Fibroblast of skin of abdomen (primary cell): ENCODE measurements at regions not wholly inside any gene's neighbourhood (a gene's known extent, or its start where the extent isn't known, plus 50 kb on each side); places are given as distances from the start of the nearest gene placed in this dataset.

Experiments
- DNase-seq: peaks from one replicate; pipeline ENCODE4 v3.0.0-alpha.2; 2013

GRCh38 chr18:39774957-39775598 is 2180.0 kb upstream of the PIK3C3 start:
- no peak for DNase-seq

- DNase-seq = peak; percentile 42
Observed at GRCh38 chr18:39773646-39774045, 2181.4 kb upstream of the PIK3C3 start.

- peak; percentile 14 for DNase-seq
Observed at GRCh38 chr18:39772155-39772919, 2182.7 kb upstream of the PIK3C3 start.

DNA sequence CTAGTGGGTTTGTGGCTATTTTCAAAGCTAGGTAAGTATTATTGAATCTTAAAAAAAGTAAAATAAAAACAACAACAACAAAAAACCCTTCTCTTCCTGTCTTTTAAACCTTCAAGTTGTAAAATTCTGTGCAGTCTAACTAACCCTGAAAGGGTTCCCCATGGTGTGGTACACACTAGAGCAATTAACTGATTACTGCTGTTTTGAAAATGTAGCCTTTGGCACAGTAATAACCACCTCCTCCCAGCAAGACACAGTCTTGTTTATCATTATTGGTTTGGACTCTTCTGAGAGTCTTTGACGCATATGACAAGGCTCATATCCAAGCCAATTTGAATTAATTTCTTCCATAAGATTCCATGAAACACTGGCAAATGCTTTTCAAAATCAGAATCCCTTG is 2184.6 kb upstream of the PIK3C3 start:
- no peak for DNase-seq

DNA sequence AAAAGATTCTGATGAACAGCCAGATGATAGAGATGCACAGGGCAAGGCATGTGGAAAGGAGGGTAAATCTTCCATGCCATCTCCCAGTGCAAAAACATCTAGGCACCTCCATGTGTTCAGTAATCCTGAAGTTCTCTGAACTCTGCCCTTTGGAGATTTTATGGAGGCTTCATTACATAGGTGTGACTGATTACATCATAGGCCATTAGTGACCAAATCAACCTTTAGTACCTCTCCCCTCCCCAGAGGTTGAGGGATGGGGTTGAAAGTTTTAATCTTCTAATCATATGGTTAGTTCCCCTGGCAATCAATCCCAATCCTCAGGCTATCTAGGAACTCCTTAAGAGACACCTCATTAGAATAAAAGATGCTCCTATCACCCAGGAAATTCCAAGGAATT is 2190.2 kb upstream of the PIK3C3 start:
- no peak for DNase-seq

GRCh38 chr18:39761273-39761672 is 2193.8 kb upstream of the PIK3C3 start:
- DNase-seq = no peak

DNA sequence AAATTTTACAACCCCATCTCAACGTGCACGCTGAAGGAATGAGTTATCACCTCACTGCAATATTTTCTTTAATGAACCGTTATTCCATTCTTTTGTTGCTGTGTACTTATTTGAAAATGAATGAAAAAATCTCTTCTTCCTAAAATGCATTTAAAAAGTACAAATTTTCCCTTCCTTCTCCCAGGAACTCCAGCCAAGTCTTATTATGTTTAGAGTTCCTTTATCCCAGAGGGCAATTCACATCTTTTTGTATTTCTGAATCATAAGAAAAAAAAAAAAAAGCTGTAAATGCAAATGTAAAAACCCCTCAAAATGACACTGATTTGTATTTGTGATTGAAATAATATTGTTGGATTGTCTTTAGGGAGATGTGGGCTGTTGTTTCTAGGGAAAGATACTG is 2194.3 kb upstream of the CELF4 start:
- no peak for DNase-seq

GRCh38 chr18:39753178-39753577 is 2187.6 kb upstream of the CELF4 start:
- DNase-seq = no peak

GRCh38 chr18:39752351-39752750 is 2186.8 kb upstream of the CELF4 start:
- no peak for DNase-seq

DNA sequence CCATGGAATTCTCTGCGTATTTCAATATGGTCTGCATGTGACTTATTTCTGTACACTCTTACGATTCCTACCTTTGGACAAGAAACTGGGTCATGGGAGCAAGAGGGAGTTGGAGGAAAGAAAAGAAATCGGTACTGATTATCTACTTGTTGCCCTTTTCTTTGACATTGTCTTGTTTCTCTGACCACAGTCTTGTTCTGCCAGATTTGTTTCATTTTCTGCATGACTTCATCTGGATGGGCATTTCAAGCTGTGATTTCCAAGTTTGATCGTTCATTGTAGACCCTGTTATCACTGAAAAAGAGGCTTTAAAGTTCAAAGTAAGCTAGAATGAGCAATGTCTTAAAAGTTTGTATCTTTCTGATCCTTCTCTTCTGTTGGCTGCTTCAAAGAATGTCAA is 2186.3 kb upstream of the CELF4 start:
- DNase-seq = no peak

DNA sequence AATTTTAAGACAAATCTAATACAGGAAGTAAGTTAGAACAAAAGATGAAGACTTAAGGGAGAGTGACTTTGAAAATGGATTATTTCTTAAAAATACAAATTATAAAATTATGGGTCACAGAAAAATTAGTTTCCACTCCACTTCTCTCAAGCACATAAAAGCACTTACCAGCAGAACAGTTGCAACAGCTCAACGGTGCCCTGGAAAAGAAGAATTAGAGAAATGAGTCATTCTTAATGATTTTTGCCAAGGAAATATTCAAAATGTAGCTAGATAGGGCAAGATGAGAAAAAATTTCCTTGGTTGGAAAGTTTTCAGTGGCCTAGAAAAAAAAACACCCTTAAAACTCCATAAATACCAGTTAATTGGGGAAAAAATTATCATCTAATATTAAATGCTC is 2185.6 kb upstream of the CELF4 start:
- DNase-seq = no peak

GRCh38 chr18:39749154-39749553 is 2183.6 kb upstream of the CELF4 start:
- DNase-seq = no peak

DNA sequence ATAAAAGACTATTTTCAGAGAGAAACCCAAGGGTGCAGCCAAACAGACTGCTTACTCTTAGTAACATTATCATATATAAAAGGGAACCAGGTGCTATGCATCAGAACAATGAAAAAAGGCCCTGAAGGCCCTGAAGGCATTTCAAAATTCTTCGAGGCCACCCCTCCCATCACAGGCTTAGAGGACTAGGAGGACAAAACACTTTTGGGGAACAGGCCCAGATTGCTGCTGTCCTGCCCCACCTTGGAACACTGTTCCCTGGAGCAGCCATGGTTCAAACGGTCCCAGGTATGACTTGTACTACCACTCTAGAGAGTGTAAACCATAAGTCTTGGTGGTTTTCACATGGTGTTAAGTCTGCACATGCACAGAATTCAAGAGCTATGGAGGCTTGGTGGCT is 2183.1 kb upstream of the CELF4 start:
- no peak for DNase-seq

GRCh38 chr18:39746201-39746600 is 2180.6 kb upstream of the CELF4 start:
- no peak for DNase-seq

DNA sequence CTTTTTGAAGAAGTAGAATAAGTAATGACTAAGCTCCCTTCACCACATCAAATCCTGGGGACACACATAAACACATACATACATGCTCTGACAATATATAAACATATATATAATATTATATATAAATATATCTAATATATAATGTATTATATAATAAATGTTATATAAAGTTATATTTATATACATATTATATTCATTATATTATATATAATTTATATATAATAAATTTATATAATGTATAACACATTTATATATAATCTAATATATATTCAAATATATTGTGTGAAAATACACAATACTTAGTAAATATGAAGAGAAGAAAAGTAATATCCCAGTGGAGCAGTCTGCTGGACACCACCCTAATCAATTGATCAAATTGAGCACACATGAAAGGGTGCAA is 2177.9 kb upstream of the CELF4 start:
- no peak for DNase-seq

GRCh38 chr18:39741755-39742466 is 2176.3 kb upstream of the CELF4 start:
- DNase-seq = no peak

DNA sequence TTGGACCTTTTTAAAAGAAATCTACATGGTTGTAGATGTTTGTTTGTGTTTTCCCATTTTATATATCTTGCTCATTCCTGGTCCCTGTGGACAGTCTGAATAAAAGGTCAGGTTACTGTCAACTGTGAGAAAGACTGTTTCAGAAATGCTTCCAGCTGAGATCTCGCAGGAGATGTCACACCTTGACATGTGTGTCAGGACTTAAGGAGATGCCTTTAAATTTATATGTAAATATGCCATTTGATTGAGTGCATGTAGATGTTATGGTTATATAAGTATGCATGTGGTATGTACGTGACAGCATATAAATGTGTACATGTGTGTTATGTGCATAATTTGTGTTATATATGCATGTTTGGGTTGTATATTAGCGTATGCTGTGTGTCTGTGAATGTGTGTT is 2172.3 kb upstream of the CELF4 start:
- DNase-seq = no peak

DNA sequence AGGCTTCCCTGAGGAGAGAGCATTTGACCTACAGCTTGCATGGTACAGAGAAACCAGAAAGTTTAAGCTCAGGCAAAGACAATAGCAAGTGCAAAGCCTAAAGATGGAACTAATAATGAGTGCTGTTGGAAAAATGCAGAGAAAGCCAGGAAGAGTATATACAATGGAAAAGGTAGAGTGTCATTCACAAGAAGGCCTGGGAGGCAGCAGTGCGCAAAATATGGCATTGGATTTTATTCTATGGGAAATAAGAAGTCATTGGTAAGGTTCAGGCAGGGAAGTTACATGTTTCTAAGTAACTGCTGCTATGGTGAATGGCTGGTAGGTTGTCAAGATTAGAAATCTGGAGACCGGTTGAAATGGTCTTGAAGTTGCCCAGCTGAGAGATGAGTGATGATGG is 2167.3 kb upstream of the CELF4 start:
- no peak for DNase-seq

DNA sequence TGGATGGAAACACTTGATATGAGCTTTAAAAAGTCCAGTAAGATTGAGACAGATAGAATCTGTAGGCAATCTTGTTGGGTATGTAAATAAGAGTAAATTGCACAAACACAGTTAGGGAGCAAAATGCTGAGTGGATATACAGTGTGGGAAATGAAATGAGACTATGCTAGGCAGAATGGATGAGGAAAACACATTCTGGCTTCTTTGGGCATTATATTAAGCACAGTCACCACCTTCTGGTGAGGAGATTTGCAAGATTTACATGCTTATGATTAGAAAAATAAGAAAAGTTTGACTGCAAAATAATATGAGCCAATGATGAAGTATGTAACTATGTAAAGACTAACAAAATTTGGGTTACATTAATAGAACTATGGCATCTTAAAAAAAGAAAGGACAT is 2165.0 kb upstream of the CELF4 start:
- DNase-seq = no peak

- DNase-seq = no peak
Observed at GRCh38 chr18:39724652-39725051, 2159.1 kb upstream of the CELF4 start.

- DNase-seq = no peak
Observed at GRCh38 chr18:39721712-39722111, 2156.1 kb upstream of the CELF4 start.

GRCh38 chr18:39713961-39714360 is 2148.4 kb upstream of the CELF4 start:
- no peak for DNase-seq

GRCh38 chr18:39711701-39712100 is 2146.1 kb upstream of the CELF4 start:
- no peak for DNase-seq

- no peak for DNase-seq
Observed at GRCh38 chr18:39705362-39705761, 2139.8 kb upstream of the CELF4 start.
